Astrocyte (in vitro differentiated cells and primary cell): ENCODE measurements at regions not wholly inside any gene's neighbourhood (a gene's known extent, or its start where the extent isn't known, plus 50 kb on each side); places are given as distances from the start of the nearest gene placed in this dataset.

Source experiments
- EZH2 ChIP-seq: IDR thresholded peaks from 2 replicates; pipeline ENCODE4 v1.6.1; 2012; ENCODE audit warnings: mild to moderate bottlenecking, low read length, inconsistent platforms; ENCODE audit not compliant: insufficient read depth
- TF ChIP-seq, protein P1 (sequence below): IDR thresholded peaks from 2 replicates; pipeline ENCODE4 v1.5.1; 2011; ENCODE audit warnings: low read depth, mild to moderate bottlenecking, inconsistent platforms, low read length, moderate library complexity; ENCODE audit not compliant: insufficient read depth

DNA sequence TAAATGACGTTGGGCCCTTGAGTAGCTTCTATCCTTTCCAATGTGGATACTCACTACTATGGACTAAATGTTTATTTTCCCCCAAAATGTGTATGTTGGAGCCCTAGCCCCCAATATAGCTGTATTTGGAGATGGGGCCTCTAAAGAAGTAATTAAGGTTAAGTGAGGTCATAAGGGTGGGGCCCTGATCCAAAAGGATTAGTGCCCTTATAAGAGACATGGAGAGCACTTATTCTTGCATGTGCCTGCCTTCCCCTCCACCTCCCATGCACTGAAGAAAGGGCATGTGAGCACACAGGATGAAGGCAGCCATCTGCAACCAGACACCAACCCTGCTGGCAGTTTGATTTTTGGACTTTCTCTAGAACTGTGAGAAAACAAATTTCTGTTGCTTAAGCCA is 115.7 kb upstream of the MED13 start:
- TF ChIP-seq, protein P1, sequence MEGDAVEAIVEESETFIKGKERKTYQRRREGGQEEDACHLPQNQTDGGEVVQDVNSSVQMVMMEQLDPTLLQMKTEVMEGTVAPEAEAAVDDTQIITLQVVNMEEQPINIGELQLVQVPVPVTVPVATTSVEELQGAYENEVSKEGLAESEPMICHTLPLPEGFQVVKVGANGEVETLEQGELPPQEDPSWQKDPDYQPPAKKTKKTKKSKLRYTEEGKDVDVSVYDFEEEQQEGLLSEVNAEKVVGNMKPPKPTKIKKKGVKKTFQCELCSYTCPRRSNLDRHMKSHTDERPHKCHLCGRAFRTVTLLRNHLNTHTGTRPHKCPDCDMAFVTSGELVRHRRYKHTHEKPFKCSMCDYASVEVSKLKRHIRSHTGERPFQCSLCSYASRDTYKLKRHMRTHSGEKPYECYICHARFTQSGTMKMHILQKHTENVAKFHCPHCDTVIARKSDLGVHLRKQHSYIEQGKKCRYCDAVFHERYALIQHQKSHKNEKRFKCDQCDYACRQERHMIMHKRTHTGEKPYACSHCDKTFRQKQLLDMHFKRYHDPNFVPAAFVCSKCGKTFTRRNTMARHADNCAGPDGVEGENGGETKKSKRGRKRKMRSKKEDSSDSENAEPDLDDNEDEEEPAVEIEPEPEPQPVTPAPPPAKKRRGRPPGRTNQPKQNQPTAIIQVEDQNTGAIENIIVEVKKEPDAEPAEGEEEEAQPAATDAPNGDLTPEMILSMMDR = no peak
- no peak for TF ChIP-seq EZH2
